HG03565 (cell line): ENCODE measurements at regions not wholly inside any gene's neighbourhood (a gene's known extent, or its start where the extent isn't known, plus 50 kb on each side); places are given as distances from the start of the nearest gene placed in this dataset.

Experiments used
- ATAC-seq: cut with Tn5 transposase; IDR thresholded peaks from one replicate; pipeline ENCODE4 v1.9.1; 2021; ENCODE audit warnings: mild to moderate bottlenecking, moderate library complexity; ENCODE audit not compliant: unreplicated experiment

DNA sequence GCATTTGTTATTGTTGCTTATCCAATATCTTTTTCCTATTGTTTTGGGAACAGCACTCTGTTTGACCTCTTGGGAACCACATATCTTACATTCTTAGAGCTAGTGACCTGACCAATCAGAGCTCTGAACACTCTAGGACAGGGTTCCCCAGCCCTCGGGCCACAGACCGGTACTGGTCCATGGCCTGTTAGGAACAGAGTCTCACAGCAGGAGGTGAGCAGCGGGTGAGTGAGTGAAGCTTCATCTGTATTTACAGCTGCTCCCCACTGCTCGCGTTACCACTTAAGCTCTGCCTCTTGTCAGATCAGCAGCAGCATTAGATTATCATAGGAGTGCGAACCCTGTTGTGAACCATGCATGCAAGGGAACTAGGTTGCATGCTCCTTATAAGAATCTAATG is 226.0 kb upstream of the TSHZ2 start:
- no peak for ATAC-seq

DNA sequence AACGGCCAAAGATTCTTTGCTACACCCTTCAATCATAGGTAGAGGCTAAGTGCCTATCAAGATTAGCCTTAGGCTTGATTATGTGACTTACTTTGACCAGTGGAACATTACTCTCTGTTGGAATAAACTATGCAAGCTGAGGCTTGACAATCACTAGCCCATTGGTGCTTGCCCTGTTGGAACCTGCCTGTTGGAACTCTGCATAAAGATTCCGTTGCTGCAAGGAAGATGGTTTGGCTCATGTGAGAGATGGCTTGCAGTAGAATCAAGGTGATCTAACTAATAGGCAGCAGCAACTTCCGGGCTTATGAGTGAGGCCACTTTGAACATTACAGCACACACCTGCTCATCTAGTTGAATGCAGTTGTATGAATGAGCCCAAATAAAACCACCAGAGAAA is 227.7 kb upstream of the TSHZ2 start:
- ATAC-seq = no peak

DNA sequence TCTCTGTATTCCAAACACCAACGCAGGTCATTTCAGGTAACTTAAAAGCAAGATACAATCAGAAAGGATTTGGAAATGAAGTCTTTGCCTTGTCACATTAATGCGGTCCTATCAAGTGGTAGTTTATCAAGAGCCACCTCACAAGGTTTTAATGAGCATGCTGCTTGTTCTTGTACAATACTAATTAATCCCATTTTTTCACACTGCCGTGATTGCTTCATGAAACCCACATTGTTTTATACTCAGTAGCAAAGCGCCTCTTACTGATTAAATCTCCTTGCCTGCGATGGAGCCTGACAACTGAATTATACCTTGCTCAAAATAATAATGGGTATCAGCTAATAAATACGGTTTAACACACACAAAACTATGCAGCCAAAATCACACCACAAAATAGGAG is 234.1 kb upstream of the TSHZ2 start:
- ATAC-seq = no peak

DNA sequence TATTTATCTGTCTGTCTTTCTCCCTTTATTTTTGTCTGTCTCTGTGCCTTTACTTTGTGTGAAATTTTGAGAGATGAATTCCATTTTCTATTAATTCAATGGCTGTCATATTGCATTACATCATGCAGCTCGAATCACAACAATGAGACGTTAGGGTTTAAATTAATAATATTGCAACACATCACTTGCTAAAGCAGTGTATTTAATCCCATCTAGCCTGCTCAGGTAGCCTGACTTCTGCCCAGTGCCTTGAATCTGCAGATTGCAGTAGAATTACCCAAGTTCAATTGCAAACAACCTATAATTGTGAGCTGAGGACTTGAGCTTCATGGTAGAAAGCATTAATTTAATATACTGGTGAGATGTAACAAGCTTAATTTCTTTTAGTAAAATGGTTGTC is 235.7 kb upstream of the TSHZ2 start:
- ATAC-seq = no peak

DNA sequence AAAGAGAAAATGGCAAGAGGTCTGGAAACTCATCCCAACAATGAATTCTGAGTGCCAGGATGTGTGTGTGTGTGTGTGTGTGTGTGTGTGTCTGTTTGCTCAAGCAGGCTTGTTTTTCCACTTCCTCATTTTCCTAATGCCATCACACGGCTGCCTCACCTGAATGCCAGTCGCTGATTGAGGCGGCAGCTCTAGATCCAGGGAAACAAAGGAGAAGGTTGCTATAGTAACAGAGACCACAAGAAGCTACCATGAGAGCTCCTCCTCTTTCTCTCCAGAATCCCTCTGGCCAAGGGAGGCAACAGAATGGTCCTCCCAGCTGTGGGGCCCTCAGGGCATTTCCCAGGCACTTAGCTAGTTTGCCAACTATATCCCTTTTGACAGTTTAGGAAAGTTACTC is 241.1 kb upstream of the TSHZ2 start:
- ATAC-seq = no peak

DNA sequence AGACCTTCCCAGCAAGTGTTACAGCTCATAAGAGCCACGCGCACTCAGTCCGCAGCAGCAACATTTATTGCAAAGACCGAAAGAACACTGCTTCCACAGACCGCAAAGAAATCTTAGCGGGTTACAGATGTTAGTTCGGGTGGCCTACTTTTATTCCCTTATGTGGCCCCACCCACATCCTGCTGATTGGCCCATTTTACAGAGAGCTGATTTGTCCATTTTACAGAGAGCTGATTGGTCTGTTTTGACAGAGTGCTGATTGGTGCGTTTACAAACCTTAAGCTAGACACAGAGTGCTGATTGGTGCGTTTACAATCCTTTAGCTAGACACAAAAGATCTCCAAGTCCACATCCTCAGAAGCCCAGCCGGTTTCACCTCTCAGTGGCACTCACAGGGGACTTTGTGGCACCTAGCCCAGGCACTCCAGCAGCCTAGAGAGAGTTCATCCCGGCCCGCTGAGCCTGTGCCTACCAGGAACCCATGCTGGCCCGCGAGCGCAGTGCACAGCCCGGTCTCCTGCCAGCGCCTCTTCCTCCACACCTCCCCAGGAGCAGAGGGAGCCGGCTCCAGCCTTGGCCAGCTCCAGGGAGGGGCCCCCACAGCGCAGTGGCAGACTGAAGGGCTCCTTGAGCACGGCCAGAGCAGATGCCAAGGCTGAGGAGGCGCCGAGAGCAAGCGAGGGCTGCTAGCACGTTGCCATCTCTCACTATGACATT is 244.3 kb upstream of the TSHZ2 start:
- no peak for ATAC-seq

DNA sequence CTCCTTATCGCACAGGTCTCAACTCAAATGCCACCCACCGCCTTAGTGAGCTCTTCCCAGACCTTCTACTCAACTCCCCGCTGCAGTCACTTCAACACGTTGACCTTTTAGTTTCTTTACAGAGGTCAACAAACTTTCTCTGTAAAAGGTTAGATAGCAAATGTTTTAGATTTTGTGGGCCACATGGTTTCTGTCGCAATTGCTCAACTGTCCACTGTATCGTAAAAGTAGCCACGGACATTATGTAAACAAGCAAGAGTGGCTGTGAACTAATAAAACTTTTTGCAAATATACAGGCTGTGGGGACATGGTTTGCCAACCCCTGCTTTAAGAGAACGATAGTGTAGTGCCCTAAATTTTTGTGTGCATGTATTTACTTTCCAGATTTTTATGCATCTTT is 247.6 kb upstream of the TSHZ2 start:
- ATAC-seq = no peak

DNA sequence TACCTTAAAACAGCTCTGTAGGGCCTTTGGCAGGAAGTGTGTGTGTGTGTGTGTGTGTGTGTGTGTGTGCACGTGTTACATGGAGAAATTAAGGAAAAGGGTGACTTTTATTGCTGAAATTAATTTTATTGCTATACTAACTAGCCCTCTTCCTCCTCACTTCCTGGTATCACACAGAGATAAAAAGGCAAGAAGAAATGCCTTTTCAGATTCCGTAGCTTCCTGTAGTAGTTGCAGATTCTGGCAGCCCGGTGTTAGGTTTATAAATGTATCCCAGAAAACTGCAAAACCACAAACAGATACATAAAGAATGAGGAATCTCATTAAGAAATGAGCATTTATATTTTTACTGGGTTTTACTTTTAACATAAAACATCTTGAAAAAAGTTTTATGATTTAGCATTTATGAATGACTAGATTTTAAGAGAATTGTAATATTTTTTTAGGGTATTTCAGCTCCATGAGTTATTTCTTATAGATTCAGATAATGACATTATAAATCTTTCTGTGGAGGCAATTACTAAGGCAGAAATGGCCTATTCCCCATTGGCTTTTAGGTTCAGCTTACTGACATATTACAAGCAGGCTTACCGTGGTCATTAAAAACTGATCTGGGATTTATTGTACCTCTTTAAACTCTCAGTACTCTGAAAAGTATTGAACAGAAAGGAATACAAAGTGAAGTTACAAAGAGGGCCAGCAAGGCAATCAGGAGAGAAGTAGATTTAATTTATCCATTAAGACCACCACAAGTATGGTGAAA is 249.1 kb upstream of the TSHZ2 start:
- no peak for ATAC-seq

DNA sequence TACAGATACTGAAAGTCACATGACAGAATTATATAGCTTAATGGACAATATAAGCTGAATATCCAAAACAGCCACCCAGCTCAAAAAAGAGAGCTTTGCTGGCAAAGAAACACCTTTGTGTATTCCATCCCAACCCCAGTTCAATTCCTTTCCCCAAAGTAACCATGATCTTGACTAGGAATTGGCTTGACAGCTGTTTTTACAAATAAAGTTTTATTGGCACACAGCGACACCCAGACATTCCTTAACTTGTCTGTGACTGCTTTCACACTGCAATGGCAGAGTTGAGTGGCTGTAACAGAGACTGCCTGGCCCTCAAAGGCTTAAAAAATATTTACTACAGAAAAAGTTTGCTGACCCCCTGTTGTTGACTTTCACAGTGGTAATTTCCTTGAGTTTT is 264.0 kb upstream of the TSHZ2 start:
- ATAC-seq = no peak

DNA sequence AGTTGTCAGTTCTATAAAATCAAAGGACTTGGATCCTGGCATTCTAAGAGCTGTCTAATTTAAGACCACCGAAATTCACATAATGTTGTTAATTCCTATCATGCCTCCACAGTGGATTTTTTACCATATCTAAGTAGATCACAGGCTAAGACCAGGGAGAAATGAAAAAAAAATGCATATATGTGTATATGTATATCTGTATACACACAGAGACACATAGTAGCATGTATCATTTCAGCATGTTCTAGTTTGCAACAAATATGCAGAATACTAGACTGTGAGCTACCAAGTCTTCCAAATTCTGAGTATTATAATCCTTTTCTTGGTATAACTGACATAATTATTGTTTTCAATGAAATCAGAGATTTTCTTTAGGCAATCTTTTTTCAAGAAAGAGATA is 267.6 kb upstream of the TSHZ2 start:
- no peak for ATAC-seq

DNA sequence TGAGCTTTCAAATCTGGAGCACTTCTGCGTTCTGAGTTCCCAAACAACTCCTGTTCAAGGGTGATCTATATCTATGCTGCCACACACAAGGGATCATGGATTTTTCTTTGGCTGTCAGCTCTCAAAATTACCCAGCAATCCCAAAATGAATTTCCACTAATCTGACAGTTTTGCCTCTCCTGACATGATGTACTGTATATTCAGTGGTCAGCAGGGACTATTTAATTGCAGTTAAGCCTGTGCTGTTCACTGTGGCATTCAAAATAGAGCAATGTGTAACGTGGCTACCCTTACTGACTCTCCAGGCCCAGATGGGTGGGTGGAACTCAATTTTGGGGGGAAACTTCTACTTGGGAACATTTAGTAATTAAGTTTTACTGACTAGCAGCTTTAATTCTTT is 283.8 kb upstream of the TSHZ2 start:
- no peak for ATAC-seq

DNA sequence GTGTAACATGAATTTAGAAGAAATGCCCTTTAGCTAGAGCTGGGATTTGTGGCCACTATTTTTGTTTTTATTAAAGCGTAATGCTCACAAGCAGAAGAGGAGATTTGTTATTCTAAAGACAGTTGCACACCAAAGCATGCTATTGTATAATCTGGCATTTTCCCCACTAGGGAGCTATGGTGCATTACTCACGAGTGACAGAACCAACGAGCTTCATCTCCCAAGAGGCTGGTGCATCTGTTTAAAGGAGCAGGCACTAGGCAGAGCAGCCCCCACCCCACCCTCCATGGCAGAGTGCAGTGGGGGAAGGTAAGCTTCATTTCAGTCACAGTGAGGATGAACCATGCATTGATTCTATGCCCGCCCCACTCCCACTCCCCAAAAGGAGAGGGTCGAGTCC is 287.3 kb upstream of the TSHZ2 start:
- ATAC-seq = no peak

DNA sequence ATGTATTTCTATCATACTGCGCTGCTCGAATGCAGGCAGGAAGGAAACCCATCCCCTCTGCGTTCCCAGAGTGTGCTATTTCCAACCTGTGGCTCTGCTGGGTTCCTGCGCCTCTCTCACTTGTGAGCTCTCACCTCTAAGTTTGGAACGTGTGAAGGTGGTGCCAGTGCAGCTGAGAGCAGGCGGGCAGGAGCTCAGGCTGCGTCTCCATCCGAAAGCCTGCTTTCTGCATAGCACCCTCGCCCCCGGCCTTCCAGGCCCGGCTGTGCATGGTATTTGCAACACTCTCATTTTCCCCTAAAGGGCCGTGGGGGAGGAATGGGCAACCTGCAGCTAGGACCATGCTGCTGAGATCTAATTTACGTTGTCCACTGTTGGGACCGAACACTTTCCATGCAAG is 288.0 kb upstream of the TSHZ2 start:
- no peak for ATAC-seq

DNA sequence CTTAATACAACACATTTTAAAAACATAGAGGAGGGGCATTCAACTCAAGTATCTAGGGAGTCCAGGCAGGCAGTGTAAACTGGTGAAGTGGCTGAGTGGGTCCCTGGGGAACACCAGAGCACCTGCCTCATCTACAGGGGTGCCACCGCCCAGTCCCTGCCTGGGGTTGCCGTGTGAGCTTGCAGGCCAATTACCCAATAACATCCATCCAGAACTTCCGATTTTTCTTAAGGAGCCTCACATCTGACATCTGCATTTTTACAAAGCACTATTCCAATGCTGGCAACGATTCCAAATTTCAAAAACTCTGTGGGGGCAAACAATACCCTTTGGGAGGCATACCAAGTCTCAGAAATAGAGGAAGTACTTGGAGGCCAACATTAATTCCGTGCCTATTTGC is 288.4 kb upstream of the TSHZ2 start:
- no peak for ATAC-seq

DNA sequence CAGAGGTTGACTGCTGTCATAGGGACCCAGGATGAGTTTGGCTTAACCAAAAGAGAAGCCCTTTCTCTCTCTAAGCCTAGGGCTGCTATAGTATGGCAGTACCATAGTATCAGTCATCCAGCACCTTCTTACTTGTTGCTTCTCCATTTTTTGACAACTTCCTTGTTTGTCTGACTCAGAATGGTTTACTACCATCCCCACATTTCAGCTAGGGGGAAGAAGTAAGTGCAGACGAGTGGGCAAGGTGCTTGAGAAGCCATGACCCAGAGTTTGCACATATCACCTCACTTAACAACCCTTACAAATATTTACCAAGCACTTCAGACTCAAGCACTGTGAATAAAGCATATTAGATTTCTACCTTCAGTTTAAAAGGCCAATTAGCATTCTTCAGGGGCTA is 289.9 kb upstream of the TSHZ2 start:
- no peak for ATAC-seq

DNA sequence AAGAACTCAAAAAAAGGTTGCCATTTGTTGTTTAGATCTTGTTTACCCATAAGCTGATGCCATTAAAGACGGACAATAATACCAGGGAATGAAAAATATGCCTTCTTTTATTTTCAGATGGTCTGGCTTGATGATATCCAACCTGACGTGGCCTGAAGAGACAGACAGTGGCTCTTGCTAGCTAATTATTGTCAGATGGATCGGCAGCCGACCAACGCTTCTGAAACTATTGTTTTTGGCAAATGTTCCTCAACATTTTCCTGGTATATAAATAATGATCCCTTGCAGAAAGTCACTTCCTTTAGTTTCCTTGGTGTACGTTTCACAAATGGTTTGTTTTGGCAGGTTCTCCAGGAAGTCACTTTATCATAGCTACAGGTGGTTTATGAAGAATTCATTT is 290.9 kb upstream of the TSHZ2 start:
- no peak for ATAC-seq

DNA sequence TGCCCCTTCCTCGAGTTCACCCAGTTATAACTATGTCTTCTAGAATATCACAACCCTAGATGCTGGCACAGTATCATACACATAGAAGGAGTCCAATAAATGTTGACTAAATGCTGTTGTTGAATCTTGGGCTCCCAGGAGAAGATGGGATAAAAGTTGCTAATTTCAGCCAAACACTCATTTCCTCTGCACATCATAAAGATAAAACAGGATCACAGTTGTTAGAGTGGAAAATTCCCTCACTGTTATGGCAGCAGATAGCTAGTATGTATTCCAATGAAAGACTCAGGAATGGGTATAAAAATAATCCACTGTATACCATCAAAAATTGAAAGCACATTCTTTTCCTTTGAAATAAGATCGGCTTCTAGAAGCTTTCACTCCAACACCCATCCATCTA is 294.9 kb upstream of the TSHZ2 start:
- no peak for ATAC-seq

DNA sequence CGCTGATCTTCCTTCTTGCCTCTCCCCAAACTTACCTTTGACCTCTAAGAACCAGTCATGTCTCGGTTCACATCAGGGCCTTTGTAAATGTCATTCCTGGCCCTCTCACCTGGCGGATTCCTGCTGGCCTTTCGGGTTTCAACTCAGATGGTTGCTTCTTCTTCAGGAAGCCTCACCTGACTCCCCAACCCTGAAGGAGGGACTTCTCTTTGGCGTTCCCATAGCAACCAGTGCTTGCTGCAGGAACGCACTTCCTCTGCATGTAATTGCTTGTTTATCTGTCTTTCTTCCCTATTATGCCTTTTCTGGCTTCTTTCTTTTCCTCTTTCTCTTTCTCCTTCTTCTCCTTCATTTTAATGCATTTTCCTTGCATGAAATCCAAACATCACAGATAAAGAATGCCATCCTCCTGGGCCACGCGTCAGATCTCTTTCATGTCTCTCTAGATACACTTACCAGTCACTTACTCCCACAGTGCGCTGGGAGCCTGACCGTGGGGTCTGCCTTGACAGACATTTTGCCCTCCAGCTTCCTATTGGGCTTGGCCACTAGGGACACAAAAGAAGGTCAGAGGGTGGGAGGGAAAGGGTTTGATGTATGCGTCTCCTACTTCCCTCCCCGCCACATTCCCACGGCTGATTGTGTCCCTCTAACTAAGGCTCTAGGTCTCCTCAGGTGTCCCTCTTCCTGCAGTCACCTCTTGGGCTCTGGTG is 295.7 kb upstream of the TSHZ2 start:
- ATAC-seq = no peak

DNA sequence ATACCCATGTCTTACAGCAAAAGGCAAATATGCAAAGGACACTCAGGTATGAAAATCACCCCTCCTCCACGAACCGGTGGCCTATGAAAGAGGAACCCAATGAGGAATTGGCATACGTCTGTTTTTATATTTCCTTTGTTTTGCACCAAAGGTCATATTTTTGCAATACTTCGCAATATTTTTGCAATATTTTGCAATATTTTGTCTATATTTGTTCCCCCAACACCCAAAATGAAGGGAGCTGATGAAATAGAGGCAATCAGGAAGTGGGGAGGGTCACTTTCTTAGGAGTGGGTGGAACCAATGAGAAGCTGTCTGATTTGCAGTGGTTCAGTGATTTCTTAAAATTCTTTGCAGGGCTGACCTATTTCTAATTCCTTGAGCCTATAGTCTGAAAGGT is 296.8 kb upstream of the TSHZ2 start:
- ATAC-seq = no peak

DNA sequence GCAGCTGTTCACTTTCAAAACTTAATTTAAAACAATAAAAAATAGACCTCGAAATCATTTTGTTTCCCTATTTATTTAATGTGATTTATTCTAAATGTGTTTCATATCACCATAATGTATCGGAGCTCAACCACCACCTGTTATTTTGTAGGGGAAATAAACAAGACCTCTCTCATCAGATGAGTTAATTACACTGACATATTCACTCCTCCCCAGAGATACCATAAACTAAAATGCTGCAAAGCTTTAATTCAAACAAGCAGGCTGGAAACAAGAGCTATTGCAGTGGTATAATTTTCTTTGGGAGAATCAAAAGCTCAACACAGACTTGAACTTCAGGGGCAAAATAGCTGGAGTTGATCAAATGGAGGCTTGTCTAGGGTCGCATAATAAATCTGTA is 303.5 kb upstream of the TSHZ2 start:
- no peak for ATAC-seq

DNA sequence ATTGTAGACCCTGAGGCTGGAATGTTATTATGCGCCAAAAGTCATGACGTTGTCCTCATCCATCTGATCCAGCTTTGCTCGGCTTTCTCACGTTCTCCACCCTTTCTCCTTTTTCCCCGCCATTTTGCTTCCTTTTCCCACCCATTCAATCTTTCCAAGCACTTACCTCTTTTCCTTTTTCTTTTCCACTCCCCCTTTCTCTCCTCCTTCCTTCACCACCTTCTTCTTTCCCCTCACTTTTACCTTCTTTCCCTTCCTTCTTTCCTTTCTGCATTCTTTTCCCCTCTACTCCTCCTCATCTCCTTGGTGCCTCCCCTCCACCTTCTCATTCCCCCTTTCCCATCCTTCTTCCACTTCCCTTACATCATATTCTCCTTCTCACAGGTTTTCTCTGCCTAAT is 304.8 kb upstream of the TSHZ2 start:
- ATAC-seq = no peak

DNA sequence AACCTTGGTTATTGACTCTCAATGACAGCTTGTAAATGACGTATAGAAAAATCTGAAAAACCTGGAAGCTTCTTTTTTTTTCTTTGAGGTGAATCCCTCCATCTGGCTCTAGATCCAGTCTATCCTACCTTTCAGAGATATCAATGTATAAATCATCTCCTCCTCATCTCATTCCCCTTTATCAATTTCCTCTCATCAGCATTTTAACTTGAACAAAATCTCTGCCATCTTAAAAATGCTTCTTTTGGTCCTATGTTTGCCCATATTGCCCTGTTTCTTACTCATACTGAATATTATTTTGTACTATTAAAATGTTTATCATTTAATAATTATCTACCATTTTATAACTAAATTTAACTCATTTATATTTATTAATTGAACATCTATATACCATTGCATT is 306.7 kb upstream of the TSHZ2 start:
- no peak for ATAC-seq
